Ovary (tissue), 7 donors: ENCODE measurements at regions not wholly inside any gene's neighbourhood (a gene's known extent, or its start where the extent isn't known, plus 50 kb on each side); places are given as distances from the start of the nearest gene placed in this dataset.

Experiments
- DNase-seq, 5 donors: peaks; one replicate each; pipeline ENCODE4 v3.0.0-alpha.2; 2019 to 2020
- H3K27ac ChIP-seq, 2 donors: fragments of 200-600 bp; one replicate each; pipeline versions ENCODE4 v1.5.1 to v1.8.0; 2019 to 2022
- H3K27me3 ChIP-seq: fragments of 200-600 bp; one replicate; pipeline ENCODE4 v1.8.0; 2022
- H3K36me3 ChIP-seq: fragments of 200-600 bp; sonication (generic); one replicate; pipeline ENCODE4 v1.5.1; 2019
- H3K4me1 ChIP-seq: one replicate; pipeline ENCODE4 v1.8.1; 2013; ENCODE audit warnings: mild to moderate bottlenecking, moderate library complexity; ENCODE audit not compliant: insufficient read depth
- H3K4me3 ChIP-seq: fragments of 200-600 bp; sonication (generic); one replicate; pipeline ENCODE4 v1.5.1; 2017
- H3K9me3 ChIP-seq, 2 donors: fragments of 200-600 bp in 1 of 2; sonication (generic) in 1 of 2; one replicate each; pipeline versions ENCODE4 v1.5.1 to v1.8.1; 2013 to 2019; ENCODE audit warnings: mild to moderate bottlenecking in 1 of 2, moderate library complexity in 1 of 2
- CTCF ChIP-seq, 3 donors: fragments of 450-650 bp in 2 of 3; fragments of 200-600 bp in 1 of 3; IDR thresholded peaks; one replicate each; pipeline versions ENCODE4 v1.5.1 to v1.8.0; 2016 to 2022; ENCODE audit warnings: antibody characterized with exemption in 3 of 3, mild to moderate bottlenecking in 1 of 3
- EP300 ChIP-seq: sonication (generic); formaldehyde crosslinking; IDR thresholded peaks from one replicate; pipeline ENCODE4 v1.6.1; 2017; ENCODE audit warnings: antibody characterized with exemption
- POLR2A ChIP-seq: fragments of 450-650 bp; IDR thresholded peaks from one replicate; pipeline ENCODE4 v1.6.1; 2017; ENCODE audit warnings: antibody characterized with exemption, mild to moderate bottlenecking, moderate library complexity
- WGBS, 3 donors: extraction: QIAGEN DNeasy Blood & Tissue Kit in 1 of 3; methylation state at CpG; one replicate each; pipeline versions ENCODE4 v1.1.5 to v1.1.7; 2013 to 2017; 5-methylcytosine and 5-hydroxymethylcytosine counted together
- intact Hi-C, 4 donors: fragments of 100-400 bp; cut with DNase I; formaldehyde crosslinking; loops; one replicate each; pipeline versions ENCODE4 v1.11.0 to v1.15.1; 2022 to 2023
- donor health status: DM: no; HTN: no; CAD: no; lungs with moderate emphysema.
- donor health status: DM: no; HTN: no; CAD: no.
- donor health status: Bipolar disorder and iron deficiency.
- donor health status: DM: no; HTN: no; CAD: no.
- donor health status: DM: yes; HTN: yes; CAD: no.

- DNase-seq, result no peak
- intact Hi-C loops, result no loop called here
- Histone ChIP-seq H3K36me3 (no peaks in the 10 kb centered on the region), H3K4me3 (no peak overlapping the region), H3K4me1 (no peaks in the 10 kb centered on the region), H3K27ac (no peak overlapping the region), H3K9me3 (peaks cover 0 to 4% of the 10 kb centered on the region in 2 donors), H3K27me3 (no peaks in the 10 kb centered on the region)
- WGBS, 3 donors, result 80 to 86% (median 82%) methylated on average over 3 of the region's 3 CpGs
- TF ChIP-seq EP300 (no peak), POLR2A (no peak), CTCF (IDR thresholded peaks at IDR 0.05) (no peak)
Observed at GRCh38 chr3:150077107-150077506, 106.4 kb upstream of the PFN2 start.

GRCh38 chr3:150076443-150076842 lies 105.7 kb upstream of the PFN2 start:
- Histone ChIP-seq H3K27ac (no peak overlapping the region), H3K27me3 (no peaks in the 10 kb centered on the region), H3K9me3 (peaks cover 0 to 4% of the 10 kb centered on the region in 2 donors), H3K36me3 (no peaks in the 10 kb centered on the region), H3K4me1 (no peaks in the 10 kb centered on the region), H3K4me3 (no peak overlapping the region)
- intact Hi-C loops, result no loop called here
- WGBS, 3 donors, result 95% methylated on average over 2 of the region's 2 CpGs
- no peak for TF ChIP-seq EP300
- TF ChIP-seq CTCF (IDR thresholded peaks at IDR 0.05), result no peak
- no peak for TF ChIP-seq POLR2A
- DNase-seq, result no peak

GRCh38 chr3:150075417-150075865 lies 104.7 kb upstream of the PFN2 start:
- 93 to 96% (median 94%) methylated on average over 11 of the region's 11 CpGs for WGBS, 3 donors
- Histone ChIP-seq H3K4me3 (no peak overlapping the region), H3K4me1 (no peaks in the 10 kb centered on the region), H3K36me3 (no peaks in the 10 kb centered on the region), H3K27me3 (no peaks in the 10 kb centered on the region), H3K9me3 (peaks cover 0 to 4% of the 10 kb centered on the region in 2 donors), H3K27ac (no peak overlapping the region)
- no peak for TF ChIP-seq EP300
- no peak for TF ChIP-seq POLR2A
- TF ChIP-seq CTCF (IDR thresholded peaks at IDR 0.05), result no peak
- intact Hi-C loops, result no loop called here
- no peak for DNase-seq

- H3K9me3 ChIP-seq, result peaks cover 0 to 4% of the 10 kb centered on the region in 2 donors
- 47 to 54% (median 53%) methylated on average over 7 of the region's 7 CpGs for WGBS, 3 donors
- intact Hi-C loops, result no loop called here
- no peaks in the 10 kb centered on the region for H3K4me1 ChIP-seq
- no peak for DNase-seq
- no peak for TF ChIP-seq POLR2A
- TF ChIP-seq EP300, result no peak
- TF ChIP-seq CTCF (IDR thresholded peaks at IDR 0.05), result no peak
- H3K4me3 ChIP-seq, result no peak overlapping the region
- H3K27ac ChIP-seq, result no peak overlapping the region
- no peaks in the 10 kb centered on the region for H3K27me3 ChIP-seq
- H3K36me3 ChIP-seq, result no peaks in the 10 kb centered on the region
Observed at GRCh38 chr3:150074697-150075416, 104.2 kb upstream of the PFN2 start.
